ENCODE measurements at regions not wholly inside any gene's neighbourhood (a gene's known extent, or its start where the extent isn't known, plus 50 kb on each side); places are given as distances from the start of the nearest gene placed in this dataset.
A peak's percentile ranks its signal among the peaks of the same experiment; 100 is the strongest.

GRCh38 chr4:177826973-177827372, 384.7 kb upstream of the AGA start:
- WGBS (ENCODE audit: extremely low coverage, insufficient coverage, insufficient read length): no CpG with 5 or more reads among the region's 1 CpG
- Histone ChIP-seq H3K27me3 (ENCODE audit: insufficient read depth, low read length) (no peaks in the 10 kb centered on the region), H3K9ac (ENCODE audit: low read length) (no peak overlapping the region), H3K79me2 (ENCODE audit: control insufficient read depth, insufficient read depth, low read length, poor library complexity) (no peaks in the 10 kb centered on the region), H4K91ac (ENCODE audit: low read depth, low read length) (no peak overlapping the region), H4K8ac (ENCODE audit: low read depth, low read length) (no peak overlapping the region), H3K23ac (ENCODE audit: low read length) (no peak overlapping the region), H2BK120ac (ENCODE audit: insufficient read depth, low read length, poor library complexity) (no peak overlapping the region), H2BK12ac (ENCODE audit: low read length) (no peak overlapping the region), H2AFZ (ENCODE audit: insufficient read depth, low read length, poor library complexity) (no peak overlapping the region), H4K12ac (ENCODE audit: low read depth, low read length) (no peak overlapping the region), H3K4me1 (ENCODE audit: control insufficient read depth in 1 of 2, insufficient read depth in 2 of 2, low read length in 2 of 2) (no peaks in the 10 kb centered on the region), H3K4me2 (ENCODE audit: low read length) (no peak overlapping the region), H3K18ac (ENCODE audit: low read length) (no peak overlapping the region), H2AK5ac (ENCODE audit: low read length) (no peak overlapping the region), H3K79me1 (ENCODE audit: low read length) (no peaks in the 10 kb centered on the region), H3K27ac (ENCODE audit: low read depth, low read length) (no peak overlapping the region), H3K36me3 (ENCODE audit: control insufficient read depth in 1 of 2, insufficient read depth in 2 of 2, low read length in 2 of 2) (no peaks in the 10 kb centered on the region), H3K9me3 (ENCODE audit: insufficient read depth, low read depth, low read length) (no peaks in the 10 kb centered on the region), H3K4ac (ENCODE audit: low read depth, low read length) (no peak overlapping the region), H3K14ac (ENCODE audit: low read length) (no peak overlapping the region), H3K4me3 (ENCODE audit: low read depth, low read length) (no peak overlapping the region), H2BK5ac (ENCODE audit: low read depth, low read length, poor library complexity) (no peak overlapping the region)
- DNase-seq: no peak

DNA sequence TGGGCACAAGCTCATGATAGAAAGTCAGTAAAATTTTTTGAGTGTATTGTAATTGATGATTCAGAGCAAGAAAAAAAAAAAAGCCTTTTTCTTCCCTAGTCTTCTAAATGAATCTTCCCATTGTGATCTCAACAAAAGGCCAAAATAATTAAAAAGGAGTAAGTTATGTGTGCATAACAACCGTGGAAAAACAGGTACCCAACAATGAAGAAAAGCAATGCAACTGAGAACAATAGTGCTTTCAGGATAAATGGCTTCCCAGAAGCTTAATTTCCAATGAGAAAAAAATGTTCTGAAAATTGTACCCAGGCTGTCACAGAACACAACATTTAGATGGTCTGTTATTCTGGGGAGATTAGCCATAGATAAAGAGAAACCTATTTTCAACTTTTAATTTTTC, 399.0 kb upstream of the AGA start:
- Histone ChIP-seq H3K27ac (ENCODE audit: low read depth, low read length) (no peak overlapping the region), H4K12ac (ENCODE audit: low read depth, low read length) (no peak overlapping the region), H4K91ac (ENCODE audit: low read depth, low read length) (no peak overlapping the region), H2BK120ac (ENCODE audit: insufficient read depth, low read length, poor library complexity) (no peak overlapping the region), H3K27me3 (ENCODE audit: insufficient read depth, low read length) (no peaks in the 10 kb centered on the region), H3K23ac (ENCODE audit: low read length) (no peak overlapping the region), H3K4me2 (ENCODE audit: low read length) (no peak overlapping the region), H3K9ac (ENCODE audit: low read length) (no peak overlapping the region), H3K4me3 (ENCODE audit: low read depth, low read length) (no peak overlapping the region), H3K79me1 (ENCODE audit: low read length) (no peaks in the 10 kb centered on the region), H2BK5ac (ENCODE audit: low read depth, low read length, poor library complexity) (no peak overlapping the region), H3K18ac (ENCODE audit: low read length) (no peak overlapping the region), H3K9me3 (ENCODE audit: insufficient read depth, low read depth, low read length) (no peaks in the 10 kb centered on the region), H3K36me3 (ENCODE audit: control insufficient read depth in 1 of 2, insufficient read depth in 2 of 2, low read length in 2 of 2) (no peaks in the 10 kb centered on the region), H3K79me2 (ENCODE audit: control insufficient read depth, insufficient read depth, low read length, poor library complexity) (no peaks in the 10 kb centered on the region), H2AK5ac (ENCODE audit: low read length) (no peak overlapping the region), H2BK12ac (ENCODE audit: low read length) (no peak overlapping the region), H3K4me1 (ENCODE audit: control insufficient read depth in 1 of 2, insufficient read depth in 2 of 2, low read length in 2 of 2) (no peaks in the 10 kb centered on the region), H4K8ac (ENCODE audit: low read depth, low read length) (no peak overlapping the region), H3K4ac (ENCODE audit: low read depth, low read length) (no peak overlapping the region), H3K14ac (ENCODE audit: low read length) (no peak overlapping the region), H2AFZ (ENCODE audit: insufficient read depth, low read length, poor library complexity) (no peak overlapping the region)
- DNase-seq: no peak
- no CpG with 5 or more reads among the region's 1 CpG for WGBS (ENCODE audit: extremely low coverage, insufficient coverage, insufficient read length)

DNA sequence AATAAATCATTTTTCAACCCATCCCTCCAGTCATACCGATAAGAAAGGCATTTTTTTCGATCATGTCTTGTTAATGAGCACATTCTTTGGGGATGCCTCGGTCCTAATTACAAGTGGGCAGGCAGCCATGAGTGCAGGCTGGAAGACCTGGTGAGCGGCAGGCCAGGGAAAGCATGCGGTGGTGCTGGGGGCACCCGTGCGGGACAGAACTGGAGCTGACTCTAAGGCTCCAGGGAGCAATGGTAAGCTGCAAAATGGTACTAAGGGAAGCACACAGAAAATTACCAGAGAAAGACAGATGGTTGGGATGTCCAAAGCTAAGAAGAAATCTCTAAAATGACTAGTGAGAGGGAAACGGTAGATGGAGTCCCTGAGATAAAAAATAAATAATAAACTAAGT, 411.0 kb upstream of the AGA start:
- Histone ChIP-seq H3K14ac (ENCODE audit: low read length) (no peak overlapping the region), H3K4me3 (ENCODE audit: low read depth, low read length) (no peak overlapping the region), H3K79me1 (ENCODE audit: low read length) (no peaks in the 10 kb centered on the region), H3K9me3 (ENCODE audit: insufficient read depth, low read depth, low read length) (no peaks in the 10 kb centered on the region), H2BK120ac (ENCODE audit: insufficient read depth, low read length, poor library complexity) (no peak overlapping the region), H3K4ac (ENCODE audit: low read depth, low read length) (no peak overlapping the region), H4K8ac (ENCODE audit: low read depth, low read length) (no peak overlapping the region), H2AFZ (ENCODE audit: insufficient read depth, low read length, poor library complexity) (no peak overlapping the region), H3K23ac (ENCODE audit: low read length) (no peak overlapping the region), H4K91ac (ENCODE audit: low read depth, low read length) (no peak overlapping the region), H2BK5ac (ENCODE audit: low read depth, low read length, poor library complexity) (no peak overlapping the region), H3K27ac (ENCODE audit: low read depth, low read length) (no peak overlapping the region), H3K18ac (ENCODE audit: low read length) (no peak overlapping the region), H2BK12ac (ENCODE audit: low read length) (no peak overlapping the region), H3K9ac (ENCODE audit: low read length) (no peak overlapping the region), H2AK5ac (ENCODE audit: low read length) (no peak overlapping the region), H3K4me1 (ENCODE audit: control insufficient read depth in 1 of 2, insufficient read depth in 2 of 2, low read length in 2 of 2) (no peaks in the 10 kb centered on the region), H3K27me3 (ENCODE audit: insufficient read depth, low read length) (no peaks in the 10 kb centered on the region), H3K4me2 (ENCODE audit: low read length) (no peak overlapping the region), H3K79me2 (ENCODE audit: control insufficient read depth, insufficient read depth, low read length, poor library complexity) (no peaks in the 10 kb centered on the region), H3K36me3 (ENCODE audit: control insufficient read depth in 1 of 2, insufficient read depth in 2 of 2, low read length in 2 of 2) (no peaks in the 10 kb centered on the region), H4K12ac (ENCODE audit: low read depth, low read length) (no peak overlapping the region)
- DNase-seq: peak; percentile 1 to 14
- WGBS (ENCODE audit: extremely low coverage, insufficient coverage, insufficient read length): no CpG with 5 or more reads among the region's 8 CpGs

DNA sequence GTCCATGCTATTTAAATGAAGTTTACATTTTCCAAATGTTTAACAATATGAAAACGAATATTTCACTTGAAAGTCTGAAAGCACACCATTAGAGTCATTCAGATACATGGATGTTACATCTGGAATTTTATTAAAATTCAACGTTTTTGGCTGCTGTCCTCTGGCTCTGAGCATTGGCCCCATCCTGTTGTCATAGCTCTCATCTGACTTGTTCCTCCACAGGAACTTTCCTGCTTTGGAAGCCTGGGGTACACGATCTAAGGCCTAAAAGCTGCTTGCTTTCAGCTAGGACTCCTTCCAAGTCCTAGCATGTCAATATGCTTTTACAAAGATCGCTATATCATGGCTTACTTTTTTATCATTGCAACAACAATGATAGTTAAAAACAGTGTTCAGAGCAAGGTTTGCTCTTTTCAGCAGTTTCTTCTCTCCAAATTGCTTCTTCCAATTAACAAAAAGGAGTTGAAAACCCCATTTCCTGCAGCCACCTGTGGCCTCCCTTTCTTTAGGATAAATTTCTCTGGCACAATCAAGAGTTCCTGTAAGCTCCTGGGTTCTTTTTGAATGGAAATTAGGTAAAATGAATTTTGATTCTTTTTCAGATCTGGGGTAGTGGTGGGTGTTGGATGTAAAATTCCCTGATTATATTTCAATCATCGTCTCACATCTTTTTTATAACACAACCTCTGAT, 413.4 kb upstream of the AGA start:
- H2BK12ac ChIP-seq (ENCODE audit: low read length): no peak overlapping the region
- no CpG with 5 or more reads among the region's 5 CpGs for WGBS (ENCODE audit: extremely low coverage, insufficient coverage, insufficient read length)
- no peaks in the 10 kb centered on the region for H3K79me2 ChIP-seq (ENCODE audit: control insufficient read depth, insufficient read depth, low read length, poor library complexity)
- H2BK120ac ChIP-seq (ENCODE audit: insufficient read depth, low read length, poor library complexity): no peak overlapping the region
- H3K14ac ChIP-seq (ENCODE audit: low read length): no peak overlapping the region
- no peaks in the 10 kb centered on the region for H3K9me3 ChIP-seq (ENCODE audit: insufficient read depth, low read depth, low read length)
- no peak overlapping the region for H2BK5ac ChIP-seq (ENCODE audit: low read depth, low read length, poor library complexity)
- no peak overlapping the region for H3K27ac ChIP-seq (ENCODE audit: low read depth, low read length)
- H3K27me3 ChIP-seq (ENCODE audit: insufficient read depth, low read length): no peaks in the 10 kb centered on the region
- no peak overlapping the region for H2AK5ac ChIP-seq (ENCODE audit: low read length)
- no peaks in the 10 kb centered on the region for H3K4me1 ChIP-seq (ENCODE audit: control insufficient read depth in 1 of 2, insufficient read depth in 2 of 2, low read length in 2 of 2)
- H3K18ac ChIP-seq (ENCODE audit: low read length): no peak overlapping the region
- no peak overlapping the region for H3K4me2 ChIP-seq (ENCODE audit: low read length)
- no peak for DNase-seq
- H3K36me3 ChIP-seq (ENCODE audit: control insufficient read depth in 1 of 2, insufficient read depth in 2 of 2, low read length in 2 of 2): no peaks in the 10 kb centered on the region
- no peak overlapping the region for H3K4me3 ChIP-seq (ENCODE audit: low read depth, low read length)
- H4K8ac ChIP-seq (ENCODE audit: low read depth, low read length): no peak overlapping the region
- no peak overlapping the region for H4K91ac ChIP-seq (ENCODE audit: low read depth, low read length)
- no peak overlapping the region for H3K23ac ChIP-seq (ENCODE audit: low read length)
- no peak overlapping the region for H3K4ac ChIP-seq (ENCODE audit: low read depth, low read length)
- no peak overlapping the region for H3K9ac ChIP-seq (ENCODE audit: low read length)
- no peaks in the 10 kb centered on the region for H3K79me1 ChIP-seq (ENCODE audit: low read length)
- H4K12ac ChIP-seq (ENCODE audit: low read depth, low read length): no peak overlapping the region
- H2AFZ ChIP-seq (ENCODE audit: insufficient read depth, low read length, poor library complexity): no peak overlapping the region
